HCT116 (cell line): ENCODE measurements at regions not wholly inside any gene's neighbourhood (a gene's known extent, or its start where the extent isn't known, plus 50 kb on each side); places are given as distances from the start of the nearest gene placed in this dataset.

Experiments
- ATAC-seq: fragments of 200-7000 bp; cut with Tn5 transposase; 2 replicates; pipeline ENCODE4 v1.9.1; 2020; ENCODE audit warnings: mild to moderate bottlenecking, moderate library complexity
- BruUV-seq: library from RNA; stranded (reverse); fragments of 400-500 nt; replicated peaks from 2 replicates; lab custom pipeline; 2021; lab: Mats Ljungman, UMichigan
- CTCF ChIA-PET: fragments of 300-600 bp; sonication (Branson Sonifier 250); formaldehyde crosslinking; loops from one replicate; lab custom pipeline; 2021; ENCODE audit warnings: antibody characterized with exemption; lab: Charles Lee
- POLR2A ChIA-PET: fragments of 300-600, 350-600 bp; sonication (Branson Sonifier 250); formaldehyde crosslinking; loops from one replicate; lab custom pipeline; 2021; ENCODE audit warnings: antibody characterized with exemption; lab: Charles Lee
- RAD21 ChIA-PET, 2 experiments: fragments of 300-600 bp; sonication (Branson Sonifier 250); formaldehyde crosslinking; loops; one replicate each; lab custom pipeline; 2023; ENCODE audit warnings: low total read pairs in 2 of 2; ENCODE audit not compliant: uncharacterized antibody in 2 of 2, unreplicated experiment in 2 of 2, low non-redundant PET in 1 of 2; lab: Charles Lee
- DNase-seq: peaks from one replicate; pipeline ENCODE4 v3.0.0-alpha.2; 2010; ENCODE audit warnings: low read depth, low spot score
- H2AFZ ChIP-seq: fragments of 200-600 bp; shearing (Covaris generic), sonication (generic); 2 replicates; pipeline ENCODE4 v1.6.1; 2017; ENCODE audit warnings: low read depth, mixed run types, mixed read lengths, antibody characterized with exemption, low read length; ENCODE audit not compliant: poor library complexity, severe bottlenecking
- H3K27ac ChIP-seq: 2 replicates; pipeline ENCODE4 v1.5.1; 2012; ENCODE audit warnings: low read depth, low read length
- H3K27me3 ChIP-seq: fragments of 200-600 bp; sonication (generic); 2 replicates; pipeline ENCODE4 v1.6.1; 2016; ENCODE audit warnings: mixed run types, low read length, mixed read lengths; ENCODE audit not compliant: insufficient read depth
- H3K36me3 ChIP-seq, 2 experiments: fragments of 200-500 bp in 1 of 2; fragments of 200-600 bp in 1 of 2; sonication (Bioruptor generic) in 1 of 2; sonication (generic) in 1 of 2; 2 replicates each; pipeline versions ENCODE4 v1.5.1 to v1.6.1; 2014 to 2016; ENCODE audit warnings: low read length in 2 of 2, inconsistent platforms in 1 of 2, mixed read lengths in 1 of 2, mixed run types in 1 of 2; ENCODE audit not compliant: insufficient read depth in 2 of 2, control insufficient read depth in 1 of 2
- H3K4me1 ChIP-seq, 2 experiments: fragments of 200-600 bp in 1 of 2; sonication (generic) in 1 of 2; 2 replicates each; pipeline versions ENCODE4 v1.5.1 to v1.6.1; 2012 to 2017; ENCODE audit warnings: low read length in 2 of 2, inconsistent platforms in 1 of 2, mild to moderate bottlenecking in 1 of 2, mixed read lengths in 1 of 2, mixed run types in 1 of 2, moderate library complexity in 1 of 2; ENCODE audit not compliant: insufficient read depth in 2 of 2, control insufficient read depth in 1 of 2
- H3K4me2 ChIP-seq: fragments of 200-600 bp; sonication (generic); 2 replicates; pipeline ENCODE4 v1.6.1; 2017; ENCODE audit warnings: mixed run types, low read length, mixed read lengths
- H3K4me3 ChIP-seq, 2 experiments: fragments of 200-600 bp in 1 of 2; sonication (generic) in 1 of 2; replicated peaks in 1 of 2; 2 replicates each; pipeline ENCODE4 v1.5.1; 2011 to 2016; ENCODE audit warnings: low read length in 2 of 2, control low read depth in 1 of 2, low read depth in 1 of 2, mild to moderate bottlenecking in 1 of 2, mixed read lengths in 1 of 2, mixed run types in 1 of 2
- H3K79me2 ChIP-seq: fragments of 200-600 bp; sonication (generic); 2 replicates; pipeline ENCODE4 v1.6.1; 2017; ENCODE audit warnings: mild to moderate bottlenecking, mixed run types, low read length, moderate library complexity, mixed read lengths; ENCODE audit not compliant: insufficient read depth
- H3K9ac ChIP-seq: fragments of 200-600 bp; sonication (generic); 2 replicates; pipeline ENCODE4 v1.6.1; 2016; ENCODE audit warnings: low read length, mixed read lengths
- H3K9me2 ChIP-seq: fragments of 200-600 bp; sonication (generic), shearing (Covaris generic); 2 replicates; pipeline ENCODE4 v1.6.1; 2017; ENCODE audit warnings: mixed run types, mild to moderate bottlenecking, moderate library complexity; ENCODE audit not compliant: insufficient read depth
- H3K9me3 ChIP-seq, 2 experiments: fragments of 200-500 bp in 1 of 2; fragments of 200-600 bp in 1 of 2; sonication (Bioruptor generic) in 1 of 2; sonication (generic) in 1 of 2; 2 replicates each; pipeline ENCODE4 v1.6.1; 2014 to 2017; ENCODE audit warnings: low read length in 2 of 2, mixed read lengths in 2 of 2, inconsistent platforms in 1 of 2, low read depth in 1 of 2, mild to moderate bottlenecking in 1 of 2, mixed run types in 1 of 2, moderate library complexity in 1 of 2; ENCODE audit not compliant: control insufficient read depth in 1 of 2, insufficient read depth in 1 of 2
- H4K20me1 ChIP-seq: fragments of 200-600 bp; sonication (generic), shearing (Covaris generic); 2 replicates; pipeline ENCODE4 v1.6.1; 2017; ENCODE audit warnings: mixed run types, mild to moderate bottlenecking, moderate library complexity; ENCODE audit not compliant: insufficient read depth
- CBX3 ChIP-seq: IDR thresholded peaks from 2 replicates; pipeline ENCODE4 v1.6.1; 2012; ENCODE audit warnings: low read depth
- CEBPB ChIP-seq: IDR thresholded peaks from 2 replicates; pipeline ENCODE4 v1.6.1; 2012; ENCODE audit warnings: low read depth
- ELF1 ChIP-seq: IDR thresholded peaks from 2 replicates; pipeline ENCODE4 v1.6.1; 2012; ENCODE audit warnings: low read depth, borderline replicate concordance
- EZH2 ChIP-seq: fragments of 200-600 bp; sonication (generic); IDR thresholded peaks from 2 replicates; pipeline ENCODE4 v1.6.1; 2017; ENCODE audit warnings: antibody characterized with exemption, mixed run types
- EZH2phosphoT487 ChIP-seq: fragments of 200-600 bp; IDR thresholded peaks from 2 replicates; pipeline ENCODE4 v1.6.1; 2018; ENCODE audit warnings: antibody characterized with exemption, borderline replicate concordance
- FOSL1 ChIP-seq: IDR thresholded peaks from 2 replicates; pipeline ENCODE4 v1.6.1; 2012; ENCODE audit warnings: low read depth
- JUND ChIP-seq: IDR thresholded peaks from 2 replicates; pipeline ENCODE4 v1.6.1; 2012
- POLR2A ChIP-seq: IDR thresholded peaks from 2 replicates; pipeline ENCODE4 v1.7.0; 2011; ENCODE audit warnings: borderline replicate concordance; ENCODE audit not compliant: insufficient read depth, insufficient read length; ENCODE audit errors: extremely low read depth
- POLR2AphosphoS5 ChIP-seq: IDR thresholded peaks from 2 replicates; pipeline ENCODE4 v1.6.1; 2011; ENCODE audit warnings: mild to moderate bottlenecking, low read depth, low read length, moderate library complexity
- RAD21 ChIP-seq: IDR thresholded peaks from 2 replicates; pipeline ENCODE4 v1.6.1; 2012; ENCODE audit warnings: low read depth, mild to moderate bottlenecking
- SIN3A ChIP-seq: IDR thresholded peaks from 2 replicates; pipeline ENCODE4 v1.6.1; 2012; ENCODE audit warnings: low read depth
- SP1 ChIP-seq: IDR thresholded peaks from 2 replicates; pipeline ENCODE4 v1.6.1; 2012; ENCODE audit warnings: low read depth
- SRF ChIP-seq: IDR thresholded peaks from 2 replicates; pipeline ENCODE4 v1.6.1; 2012; ENCODE audit warnings: low read depth
- YY1 ChIP-seq: IDR thresholded peaks from 2 replicates; pipeline ENCODE4 v1.6.1; 2011; ENCODE audit warnings: low read length, low read depth, moderate library complexity, mild to moderate bottlenecking; ENCODE audit not compliant: insufficient replicate concordance; ENCODE audit errors: extremely low read depth
- intact Hi-C: fragments of 100-400 bp; cut with micrococcal nuclease; formaldehyde crosslinking; loops from 2 replicates; pipeline ENCODE4 v1.10.0; 2022
- TF ChIP-seq, protein P1 (sequence below): IDR thresholded peaks from 2 replicates; pipeline ENCODE4 v1.6.1; 2012; ENCODE audit warnings: low read depth
- TF ChIP-seq, protein P2 (sequence below), 3 experiments: fragments of 200-600 bp in 1 of 3; sonication (generic) in 1 of 3; IDR thresholded peaks in 2 of 3; conservative IDR thresholded peaks in 1 of 3; 2 replicates each; pipeline ENCODE4 v1.5.1; 2012 to 2017; ENCODE audit warnings: low read depth in 2 of 3, low read length in 2 of 3, antibody characterized with exemption in 1 of 3, borderline replicate concordance in 1 of 3, control low read depth in 1 of 3, mild to moderate bottlenecking in 1 of 3, mixed read lengths in 1 of 3, mixed run types in 1 of 3, moderate library complexity in 1 of 3; ENCODE audit not compliant: insufficient read depth in 1 of 3

GRCh38 chr5:103428923-103429322, 133.7 kb downstream of the NUDT12 start (continued):
- TF ChIP-seq SP1 (no peak), EZH2 (no peak)

GRCh38 chr5:103428411-103428871, 134.1 kb downstream of the NUDT12 start:
- Histone ChIP-seq H3K4me1 (no peaks in the 10 kb centered on the region), H3K4me3 (no peak overlapping the region), H3K36me3 (no peaks in the 10 kb centered on the region), H4K20me1 (no peaks in the 10 kb centered on the region), H3K4me2 (no peak overlapping the region), H2AFZ (no peak overlapping the region), H3K79me2 (no peaks in the 10 kb centered on the region), H3K27me3 (no peaks in the 10 kb centered on the region), H3K27ac (no peak overlapping the region), H3K9ac (no peak overlapping the region), H3K9me3 (no peaks in the 10 kb centered on the region), H3K9me2 (no peaks in the 10 kb centered on the region)
- BruUV-seq, result no TSS peak
- intact Hi-C loops, result no loop called here
- RAD21 ChIA-PET, result no interaction called here
- TF ChIP-seq CBX3, result no peak
- CTCF ChIA-PET, result no interaction called here
- POLR2A ChIA-PET, result no interaction called here
- DNase-seq, result no peak
- ATAC-seq, result no peak

GRCh38 chr5:103427326-103427725, 135.3 kb downstream of the NUDT12 start:
- H3K27me3 ChIP-seq, result no peaks in the 10 kb centered on the region
- no peaks in the 10 kb centered on the region for H3K4me1 ChIP-seq
- H3K9me3 ChIP-seq, result no peaks in the 10 kb centered on the region
- no peak for ATAC-seq
- DNase-seq, result no peak
- TF ChIP-seq POLR2A (no peak), EZH2phosphoT487 (no peak), SP1 (no peak), POLR2AphosphoS5 (no peak), ELF1 (no peak), YY1 (no peak), JUND (no peak), RAD21 (no peak), FOSL1 (no peak), SRF (no peak), CBX3 (no peak), CEBPB (no peak), SIN3A (no peak)
- TF ChIP-seq, protein P1, sequence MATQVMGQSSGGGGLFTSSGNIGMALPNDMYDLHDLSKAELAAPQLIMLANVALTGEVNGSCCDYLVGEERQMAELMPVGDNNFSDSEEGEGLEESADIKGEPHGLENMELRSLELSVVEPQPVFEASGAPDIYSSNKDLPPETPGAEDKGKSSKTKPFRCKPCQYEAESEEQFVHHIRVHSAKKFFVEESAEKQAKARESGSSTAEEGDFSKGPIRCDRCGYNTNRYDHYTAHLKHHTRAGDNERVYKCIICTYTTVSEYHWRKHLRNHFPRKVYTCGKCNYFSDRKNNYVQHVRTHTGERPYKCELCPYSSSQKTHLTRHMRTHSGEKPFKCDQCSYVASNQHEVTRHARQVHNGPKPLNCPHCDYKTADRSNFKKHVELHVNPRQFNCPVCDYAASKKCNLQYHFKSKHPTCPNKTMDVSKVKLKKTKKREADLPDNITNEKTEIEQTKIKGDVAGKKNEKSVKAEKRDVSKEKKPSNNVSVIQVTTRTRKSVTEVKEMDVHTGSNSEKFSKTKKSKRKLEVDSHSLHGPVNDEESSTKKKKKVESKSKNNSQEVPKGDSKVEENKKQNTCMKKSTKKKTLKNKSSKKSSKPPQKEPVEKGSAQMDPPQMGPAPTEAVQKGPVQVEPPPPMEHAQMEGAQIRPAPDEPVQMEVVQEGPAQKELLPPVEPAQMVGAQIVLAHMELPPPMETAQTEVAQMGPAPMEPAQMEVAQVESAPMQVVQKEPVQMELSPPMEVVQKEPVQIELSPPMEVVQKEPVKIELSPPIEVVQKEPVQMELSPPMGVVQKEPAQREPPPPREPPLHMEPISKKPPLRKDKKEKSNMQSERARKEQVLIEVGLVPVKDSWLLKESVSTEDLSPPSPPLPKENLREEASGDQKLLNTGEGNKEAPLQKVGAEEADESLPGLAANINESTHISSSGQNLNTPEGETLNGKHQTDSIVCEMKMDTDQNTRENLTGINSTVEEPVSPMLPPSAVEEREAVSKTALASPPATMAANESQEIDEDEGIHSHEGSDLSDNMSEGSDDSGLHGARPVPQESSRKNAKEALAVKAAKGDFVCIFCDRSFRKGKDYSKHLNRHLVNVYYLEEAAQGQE, result no peak
- TF ChIP-seq, protein P2, sequence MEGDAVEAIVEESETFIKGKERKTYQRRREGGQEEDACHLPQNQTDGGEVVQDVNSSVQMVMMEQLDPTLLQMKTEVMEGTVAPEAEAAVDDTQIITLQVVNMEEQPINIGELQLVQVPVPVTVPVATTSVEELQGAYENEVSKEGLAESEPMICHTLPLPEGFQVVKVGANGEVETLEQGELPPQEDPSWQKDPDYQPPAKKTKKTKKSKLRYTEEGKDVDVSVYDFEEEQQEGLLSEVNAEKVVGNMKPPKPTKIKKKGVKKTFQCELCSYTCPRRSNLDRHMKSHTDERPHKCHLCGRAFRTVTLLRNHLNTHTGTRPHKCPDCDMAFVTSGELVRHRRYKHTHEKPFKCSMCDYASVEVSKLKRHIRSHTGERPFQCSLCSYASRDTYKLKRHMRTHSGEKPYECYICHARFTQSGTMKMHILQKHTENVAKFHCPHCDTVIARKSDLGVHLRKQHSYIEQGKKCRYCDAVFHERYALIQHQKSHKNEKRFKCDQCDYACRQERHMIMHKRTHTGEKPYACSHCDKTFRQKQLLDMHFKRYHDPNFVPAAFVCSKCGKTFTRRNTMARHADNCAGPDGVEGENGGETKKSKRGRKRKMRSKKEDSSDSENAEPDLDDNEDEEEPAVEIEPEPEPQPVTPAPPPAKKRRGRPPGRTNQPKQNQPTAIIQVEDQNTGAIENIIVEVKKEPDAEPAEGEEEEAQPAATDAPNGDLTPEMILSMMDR (IDR thresholded peaks at IDR 0.05 in 2 of 3, conservative IDR thresholded peaks at IDR 0.05 in 1 of 3; ENCODE audit: borderline replicate concordance in 1 of 3, insufficient read depth in 1 of 3, low read depth in 2 of 3, low read length in 2 of 3), result no peak
- intact Hi-C loops, result no loop called here
- H3K27ac ChIP-seq, result no peak overlapping the region
- ChIA-PET CTCF (no interaction called here), RAD21 (no interaction called here), POLR2A (no interaction called here)
- H3K4me2 ChIP-seq, result no peak overlapping the region
- H3K9me2 ChIP-seq, result no peaks in the 10 kb centered on the region
- no peak overlapping the region for H3K9ac ChIP-seq
- H3K36me3 ChIP-seq, result no peaks in the 10 kb centered on the region
- no peaks in the 10 kb centered on the region for H4K20me1 ChIP-seq
- no peak overlapping the region for H3K4me3 ChIP-seq
- BruUV-seq, result no TSS peak
- no peaks in the 10 kb centered on the region for H3K79me2 ChIP-seq
- H2AFZ ChIP-seq, result no peak overlapping the region
